ENCODE measurements at regions not wholly inside any gene's neighbourhood (a gene's known extent, or its start where the extent isn't known, plus 50 kb on each side); places are given as distances from the start of the nearest gene placed in this dataset.
"Not testable (repeated sequence)": the region's sequence is repeated elsewhere in the genome, so short reads cannot be mapped to it uniquely, and the experiment has no call there.

- DNase-seq, result no peak
Observed at GRCh38 chr11:34830648-34831047, 85.5 kb downstream of the APIP start.

- no peak for DNase-seq
Observed at GRCh38 chr11:34830035-34830434, 86.1 kb downstream of the APIP start.

GRCh38 chr11:34827228-34827627, 89.0 kb downstream of the APIP start:
- no peak for DNase-seq

GRCh38 chr11:34826384-34826726, 89.8 kb downstream of the APIP start:
- no peak for DNase-seq

- DNase-seq, result no peak
Observed at GRCh38 chr11:34825670-34826383, 90.4 kb downstream of the APIP start.

- no peak for DNase-seq
Observed at GRCh38 chr11:34825315-34825669, 90.9 kb downstream of the APIP start.

- DNase-seq, result no peak
Observed at GRCh38 chr11:34824425-34824824, 91.8 kb downstream of the APIP start.

GRCh38 chr11:34823639-34824038, 92.5 kb downstream of the APIP start:
- no peak for DNase-seq

GRCh38 chr11:34823197-34823596, 93.0 kb downstream of the APIP start:
- no peak for DNase-seq

- no peak for DNase-seq
Observed at GRCh38 chr11:34819740-34820482, 96.3 kb downstream of the APIP start.

- not testable (repeated sequence) for DNase-seq
Observed at GRCh38 chr11:34817812-34818211, 98.4 kb downstream of the APIP start.

- DNase-seq, result no peak
Observed at GRCh38 chr11:34816698-34817213, 99.4 kb downstream of the APIP start.

- no peak for DNase-seq
Observed at GRCh38 chr11:34812905-34813576, 103.1 kb downstream of the APIP start.

- no peak for DNase-seq
Observed at GRCh38 chr11:34811858-34812257, 104.3 kb downstream of the APIP start.

GRCh38 chr11:34810107-34810562, 106.0 kb downstream of the APIP start:
- no peak for DNase-seq

- DNase-seq, result no peak
Observed at GRCh38 chr11:34809191-34810106, 106.7 kb downstream of the APIP start.

GRCh38 chr11:34806875-34807274, 109.3 kb downstream of the APIP start:
- DNase-seq, result no peak

GRCh38 chr11:34805937-34806336, 110.2 kb downstream of the APIP start:
- DNase-seq, result no peak

GRCh38 chr11:34799848-34800247, 116.3 kb downstream of the APIP start:
- DNase-seq, result no peak

- no peak for DNase-seq
Observed at GRCh38 chr11:34798985-34799384, 117.2 kb downstream of the APIP start.

- not testable (repeated sequence) for DNase-seq
Observed at GRCh38 chr11:34797497-34797896, 118.7 kb downstream of the APIP start.

GRCh38 chr11:34795641-34796040, 120.5 kb downstream of the APIP start:
- DNase-seq, result no peak
